Tibial nerve (tissue), 4 donors: ENCODE measurements at regions not wholly inside any gene's neighbourhood (a gene's known extent, or its start where the extent isn't known, plus 50 kb on each side); places are given as distances from the start of the nearest gene placed in this dataset.

Experiments
- DNase-seq, 2 donors: peaks; one replicate each; pipeline ENCODE4 v3.0.0-alpha.2; 2019; ENCODE audit warnings: low spot score in 2 of 2
- H3K27ac ChIP-seq, 4 donors: fragments of 200-600 bp; sonication (generic) in 3 of 4; one replicate each; pipeline ENCODE4 v1.5.1; 2017 to 2019; ENCODE audit warnings: mild to moderate bottlenecking in 1 of 4
- H3K27me3 ChIP-seq, 2 donors: fragments of 200-600 bp; sonication (generic) in 1 of 2; one replicate each; pipeline versions ENCODE4 v1.5.1 to v1.6.0; 2017 to 2019
- H3K36me3 ChIP-seq, 3 donors: fragments of 200-600 bp; sonication (generic); one replicate each; pipeline ENCODE4 v1.5.1; 2018 to 2019
- H3K4me1 ChIP-seq, 4 donors: fragments of 200-600 bp; sonication (generic) in 3 of 4; one replicate each; pipeline ENCODE4 v1.5.1; 2017 to 2019
- H3K4me3 ChIP-seq, 4 donors: fragments of 200-600 bp; sonication (generic) in 3 of 4; one replicate each; pipeline ENCODE4 v1.5.1; 2017 to 2019; ENCODE audit warnings: mild to moderate bottlenecking in 1 of 4, moderate library complexity in 1 of 4
- H3K9me3 ChIP-seq, 4 donors: fragments of 200-600 bp; sonication (generic) in 3 of 4; one replicate each; pipeline ENCODE4 v1.5.1; 2017 to 2019
- CTCF ChIP-seq, 5 experiments: fragments of 200-600 bp in 3 of 5; fragments of 450-650 bp in 2 of 5; sonication (generic) in 3 of 5; IDR thresholded peaks; one replicate each; pipeline ENCODE4 v1.5.1; 2016 to 2019; ENCODE audit warnings: antibody characterized with exemption in 5 of 5, mild to moderate bottlenecking in 3 of 5, moderate library complexity in 2 of 5
- EP300 ChIP-seq, 2 donors: sonication (generic); formaldehyde crosslinking; IDR thresholded peaks; one replicate each; pipeline ENCODE4 v1.6.1; 2017; ENCODE audit warnings: antibody characterized with exemption in 2 of 2, mild to moderate bottlenecking in 1 of 2
- POLR2A ChIP-seq, 2 donors: fragments of 450-650 bp; IDR thresholded peaks; one replicate each; pipeline ENCODE4 v1.6.1; 2017; ENCODE audit warnings: antibody characterized with exemption in 2 of 2, mild to moderate bottlenecking in 2 of 2, moderate library complexity in 2 of 2
- WGBS, 2 donors: methylation state at CpG; one replicate each; pipeline ENCODE4 v1.1.5; 2018; 5-methylcytosine and 5-hydroxymethylcytosine counted together

GRCh38 chr16:48822431-48822830, 212.5 kb upstream of the N4BP1 start:
- no peaks in the 10 kb centered on the region for H3K27me3 ChIP-seq
- TF ChIP-seq POLR2A (IDR thresholded peaks at IDR 0.05) = no peak
- TF ChIP-seq CTCF (IDR thresholded peaks at IDR 0.05) = no peak
- TF ChIP-seq EP300 (IDR thresholded peaks at IDR 0.05) = no peak
- H3K4me1 ChIP-seq = no peaks in the 10 kb centered on the region
- DNase-seq = no peak
- WGBS, 2 donors = 90 to 94% methylated on average over 5 of the region's 5 CpGs
- H3K9me3 ChIP-seq = no peaks in the 10 kb centered on the region
- no peaks in the 10 kb centered on the region for H3K36me3 ChIP-seq
- H3K27ac ChIP-seq = no peak overlapping the region
- H3K4me3 ChIP-seq = no peak overlapping the region

GRCh38 chr16:48820379-48820778, 210.4 kb upstream of the N4BP1 start:
- TF ChIP-seq POLR2A (IDR thresholded peaks at IDR 0.05) (no peak), EP300 (IDR thresholded peaks at IDR 0.05) (no peak), CTCF (IDR thresholded peaks at IDR 0.05) (no peak)
- Histone ChIP-seq H3K9me3 (no peaks in the 10 kb centered on the region), H3K4me3 (no peak overlapping the region), H3K27me3 (no peaks in the 10 kb centered on the region), H3K27ac (no peak overlapping the region), H3K36me3 (no peaks in the 10 kb centered on the region), H3K4me1 (no peaks in the 10 kb centered on the region)
- 75 to 76% methylated on average over 2 of the region's 2 CpGs for WGBS, 2 donors
- DNase-seq = no peak

- Histone ChIP-seq H3K27ac (no peak overlapping the region), H3K36me3 (no peaks in the 10 kb centered on the region), H3K9me3 (no peaks in the 10 kb centered on the region), H3K4me3 (no peak overlapping the region), H3K27me3 (no peaks in the 10 kb centered on the region), H3K4me1 (no peaks in the 10 kb centered on the region)
- TF ChIP-seq POLR2A (IDR thresholded peaks at IDR 0.05) (no peak), CTCF (IDR thresholded peaks at IDR 0.05) (no peak), EP300 (IDR thresholded peaks at IDR 0.05) (no peak)
- WGBS, 2 donors = 79 to 83% methylated on average over 6 of the region's 6 CpGs
- no peak for DNase-seq
Observed at GRCh38 chr16:48818257-48818656, 208.3 kb upstream of the N4BP1 start.

- Histone ChIP-seq H3K4me1 (no peaks in the 10 kb centered on the region), H3K9me3 (no peaks in the 10 kb centered on the region), H3K27me3 (no peaks in the 10 kb centered on the region), H3K36me3 (no peaks in the 10 kb centered on the region), H3K27ac (no peak overlapping the region), H3K4me3 (no peak overlapping the region)
- no peak for DNase-seq
- TF ChIP-seq EP300 (IDR thresholded peaks at IDR 0.05) (no peak), POLR2A (IDR thresholded peaks at IDR 0.05) (no peak), CTCF (IDR thresholded peaks at IDR 0.05) (no peak)
- WGBS, 2 donors = 78 to 80% methylated on average over 7 of the region's 7 CpGs
Observed at GRCh38 chr16:48817032-48817431, 207.1 kb upstream of the N4BP1 start.

- no peak overlapping the region for H3K4me3 ChIP-seq
- no peak for TF ChIP-seq EP300 (IDR thresholded peaks at IDR 0.05)
- TF ChIP-seq POLR2A (IDR thresholded peaks at IDR 0.05) = no peak
- TF ChIP-seq CTCF (IDR thresholded peaks at IDR 0.05) = no peak
- no peaks in the 10 kb centered on the region for H3K27me3 ChIP-seq
- H3K4me1 ChIP-seq = no peaks in the 10 kb centered on the region
- no peaks in the 10 kb centered on the region for H3K36me3 ChIP-seq
- H3K27ac ChIP-seq = no peak overlapping the region
- H3K9me3 ChIP-seq = no peaks in the 10 kb centered on the region
- DNase-seq = no peak
Observed at GRCh38 chr16:48816393-48816792, 206.4 kb upstream of the N4BP1 start.
